NOMO-1 treated with dmso at 0.1 percent for 144 hours (cell line): ENCODE measurements at regions not wholly inside any gene's neighbourhood (a gene's known extent, or its start where the extent isn't known, plus 50 kb on each side); places are given as distances from the start of the nearest gene placed in this dataset.
"Not testable (repeated sequence)": the region's sequence is repeated elsewhere in the genome, so short reads cannot be mapped to it uniquely, and the experiment has no call there.

Experiments used
- DNase-seq: peaks from one replicate; lab custom pipeline; 2025; ENCODE audit not compliant: unreplicated experiment; lab: John Stamatoyannopoulos, UW

- no peak for DNase-seq
Measured at GRCh38 chr1:233473549-233474204, 140.2 kb upstream of the KCNK1 start.

GRCh38 chr1:233477359-233477758, 136.5 kb upstream of the KCNK1 start:
- DNase-seq: no peak

GRCh38 chr1:233478611-233479010, 135.3 kb upstream of the KCNK1 start:
- DNase-seq: no peak

GRCh38 chr1:233479110-233479890, 134.6 kb upstream of the KCNK1 start:
- DNase-seq: no peak

GRCh38 chr1:233480198-233480597, 133.7 kb upstream of the KCNK1 start:
- DNase-seq: no peak

GRCh38 chr1:233482388-233482787, 131.5 kb upstream of the KCNK1 start:
- no peak for DNase-seq

- DNase-seq: no peak
Measured at GRCh38 chr1:233485385-233485784, 128.5 kb upstream of the KCNK1 start.

- DNase-seq: no peak
Measured at GRCh38 chr1:233485809-233486398, 128.0 kb upstream of the KCNK1 start.

GRCh38 chr1:233487408-233487807, 126.5 kb upstream of the KCNK1 start:
- no peak for DNase-seq

- no peak for DNase-seq
Measured at GRCh38 chr1:233489411-233489810, 124.5 kb upstream of the KCNK1 start.

GRCh38 chr1:233490488-233490887, 123.4 kb upstream of the KCNK1 start:
- DNase-seq: no peak

GRCh38 chr1:233491953-233492620, 121.8 kb upstream of the KCNK1 start:
- no peak for DNase-seq

GRCh38 chr1:233496993-233497392, 116.9 kb upstream of the KCNK1 start:
- no peak for DNase-seq

GRCh38 chr1:233497679-233498078, 116.2 kb upstream of the KCNK1 start:
- no peak for DNase-seq

GRCh38 chr1:233500106-233500505, 113.8 kb upstream of the KCNK1 start:
- no peak for DNase-seq

GRCh38 chr1:233503366-233503954, 110.4 kb upstream of the KCNK1 start:
- no peak for DNase-seq

- no peak for DNase-seq
Measured at GRCh38 chr1:233505130-233505529, 108.8 kb upstream of the KCNK1 start.

- DNase-seq: not testable (repeated sequence)
Measured at GRCh38 chr1:233505889-233506288, 108.0 kb upstream of the KCNK1 start.

GRCh38 chr1:233509526-233509925, 104.4 kb upstream of the KCNK1 start:
- no peak for DNase-seq

- no peak for DNase-seq
Measured at GRCh38 chr1:233512538-233512937, 101.4 kb upstream of the KCNK1 start.

- DNase-seq: peak; percentile 41
Measured at GRCh38 chr1:233513431-233513830, 100.5 kb upstream of the KCNK1 start.
